HG03558 (cell line): ENCODE measurements at regions not wholly inside any gene's neighbourhood (a gene's known extent, or its start where the extent isn't known, plus 50 kb on each side); places are given as distances from the start of the nearest gene placed in this dataset.

Experiments
- ATAC-seq: cut with Tn5 transposase; IDR thresholded peaks from one replicate; pipeline ENCODE4 v1.9.1; 2021; ENCODE audit warnings: moderate number of reproducible peaks; ENCODE audit not compliant: unreplicated experiment; ENCODE audit errors: extremely low read depth

GRCh38 chr4:131044368-131044767, 1948.4 kb downstream of the C4orf33 start:
- ATAC-seq, result no peak

- ATAC-seq, result no peak
Measured at GRCh38 chr4:131046821-131047220, 1950.9 kb downstream of the C4orf33 start.

GRCh38 chr4:131052646-131053045, 1956.7 kb downstream of the C4orf33 start:
- no peak for ATAC-seq

GRCh38 chr4:131054489-131055019, 1958.6 kb downstream of the C4orf33 start:
- ATAC-seq, result no peak

- ATAC-seq, result no peak
Measured at GRCh38 chr4:131061734-131062133, 1965.8 kb downstream of the C4orf33 start.

- ATAC-seq, result no peak
Measured at GRCh38 chr4:131063878-131064277, 1967.9 kb downstream of the C4orf33 start.

GRCh38 chr4:131081069-131081468, 1985.1 kb downstream of the C4orf33 start:
- no peak for ATAC-seq

GRCh38 chr4:131084997-131085396, 1989.0 kb downstream of the C4orf33 start:
- no peak for ATAC-seq

- ATAC-seq, result no peak
Measured at GRCh38 chr4:131091896-131092295, 1995.9 kb downstream of the C4orf33 start.

- ATAC-seq, result no peak
Measured at GRCh38 chr4:131093303-131093702, 1997.4 kb downstream of the C4orf33 start.

GRCh38 chr4:131098976-131099375, 2003.0 kb downstream of the C4orf33 start:
- no peak for ATAC-seq

- no peak for ATAC-seq
Measured at GRCh38 chr4:131113273-131113672, 2017.3 kb downstream of the C4orf33 start.

GRCh38 chr4:131113704-131114103, 2017.8 kb downstream of the C4orf33 start:
- ATAC-seq, result no peak

- ATAC-seq, result no peak
Measured at GRCh38 chr4:131119661-131120060, 2023.7 kb downstream of the C4orf33 start.

- ATAC-seq, result no peak
Measured at GRCh38 chr4:131137196-131137595, 2011.9 kb upstream of the PCDH10 start.

GRCh38 chr4:131159261-131159660, 1989.8 kb upstream of the PCDH10 start:
- ATAC-seq, result no peak

GRCh38 chr4:131192318-131192717, 1956.8 kb upstream of the PCDH10 start:
- no peak for ATAC-seq

- ATAC-seq, result no peak
Measured at GRCh38 chr4:131207589-131207988, 1941.5 kb upstream of the PCDH10 start.

- ATAC-seq, result no peak
Measured at GRCh38 chr4:131248314-131248713, 1900.8 kb upstream of the PCDH10 start.

- ATAC-seq, result no peak
Measured at GRCh38 chr4:131251321-131251720, 1897.8 kb upstream of the PCDH10 start.

GRCh38 chr4:131257241-131257640, 1891.9 kb upstream of the PCDH10 start:
- ATAC-seq, result no peak

GRCh38 chr4:131258361-131258760, 1890.7 kb upstream of the PCDH10 start:
- no peak for ATAC-seq

- ATAC-seq, result no peak
Measured at GRCh38 chr4:131288441-131288840, 1860.7 kb upstream of the PCDH10 start.
